ENCODE measurements at regions not wholly inside any gene's neighbourhood (a gene's known extent, or its start where the extent isn't known, plus 50 kb on each side); places are given as distances from the start of the nearest gene placed in this dataset.

DNA sequence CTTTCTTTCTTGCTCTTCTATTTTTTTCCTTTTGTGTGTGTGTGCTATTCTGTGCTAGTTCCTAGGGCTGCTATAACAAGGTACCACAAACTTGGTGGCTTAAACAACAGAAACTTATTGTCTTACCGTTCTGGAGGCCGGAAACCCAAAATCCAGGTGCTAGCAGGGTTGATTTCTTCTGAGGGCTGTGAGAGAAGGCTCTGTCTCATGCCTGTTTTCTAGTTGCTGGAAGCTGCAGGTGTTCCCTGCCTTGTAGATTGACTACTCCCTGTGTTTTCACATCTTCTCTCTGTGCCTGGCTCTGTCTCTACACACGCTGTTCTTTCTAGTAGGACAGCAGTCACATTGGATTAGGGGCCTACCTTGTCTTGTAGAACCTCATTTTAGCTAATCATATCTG lies 150.9 kb upstream of the DSCAM start:
- no peak for TF ChIP-seq RAD21 (IDR thresholded peaks at IDR 0.05; ENCODE audit: low read length)
- TF ChIP-seq CTCF (conservative IDR thresholded peaks at IDR 0.05; ENCODE audit: low read depth, low read length): no peak
- no peak for TF ChIP-seq FOS (IDR thresholded peaks at IDR 0.05; ENCODE audit: low read depth, low read length)
- no peak for TF ChIP-seq POLR2A (IDR thresholded peaks at IDR 0.05; ENCODE audit: low read depth, low read length)
- no peak for TF ChIP-seq MXI1 (IDR thresholded peaks at IDR 0.05; ENCODE audit: borderline replicate concordance, low read depth, low read length)
- TF ChIP-seq RFX5 (IDR thresholded peaks at IDR 0.05; ENCODE audit: low read depth, low read length): no peak
- TF ChIP-seq MAFK (IDR thresholded peaks at IDR 0.05; ENCODE audit: low read depth, low read length): no peak
- TF ChIP-seq NFE2L2 (IDR thresholded peaks at IDR 0.05; ENCODE audit: low read depth, low read length): no peak
- no peak for TF ChIP-seq USF2 (IDR thresholded peaks at IDR 0.05; ENCODE audit: low read depth, low read length)
- TF ChIP-seq CEBPB (IDR thresholded peaks at IDR 0.05; ENCODE audit: low read depth, low read length): no peak
- no peak for TF ChIP-seq BHLHE40 (IDR thresholded peaks at IDR 0.05; ENCODE audit: low read depth, low read length)
- TF ChIP-seq SMC3 (IDR thresholded peaks at IDR 0.05; ENCODE audit: low read depth, low read length): no peak
